ENCODE measurements at regions not wholly inside any gene's neighbourhood (a gene's known extent, or its start where the extent isn't known, plus 50 kb on each side); places are given as distances from the start of the nearest gene placed in this dataset.
"Not testable (repeated sequence)": the region's sequence is repeated elsewhere in the genome, so short reads cannot be mapped to it uniquely, and the experiment has no call there.

DNA sequence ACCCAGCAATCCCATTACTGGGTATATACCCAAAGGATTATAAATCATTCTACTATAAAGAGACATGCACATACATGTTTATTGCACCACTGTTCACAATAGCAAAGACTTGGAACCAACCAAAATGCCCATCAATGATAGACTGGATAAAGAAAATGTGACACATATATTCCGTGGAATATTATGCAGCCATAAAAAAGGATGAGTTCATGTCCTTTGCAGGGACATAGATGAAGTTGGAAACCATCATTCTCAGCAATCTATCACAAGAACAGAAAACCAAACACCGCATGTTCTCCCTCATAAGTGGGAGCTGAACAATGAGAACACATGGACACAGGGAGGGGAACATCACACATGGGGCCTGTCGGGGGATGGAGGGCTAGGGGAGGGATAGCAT is 113.2 kb upstream of the PRSS1 start:
- DNase-seq, result not testable (repeated sequence)

DNA sequence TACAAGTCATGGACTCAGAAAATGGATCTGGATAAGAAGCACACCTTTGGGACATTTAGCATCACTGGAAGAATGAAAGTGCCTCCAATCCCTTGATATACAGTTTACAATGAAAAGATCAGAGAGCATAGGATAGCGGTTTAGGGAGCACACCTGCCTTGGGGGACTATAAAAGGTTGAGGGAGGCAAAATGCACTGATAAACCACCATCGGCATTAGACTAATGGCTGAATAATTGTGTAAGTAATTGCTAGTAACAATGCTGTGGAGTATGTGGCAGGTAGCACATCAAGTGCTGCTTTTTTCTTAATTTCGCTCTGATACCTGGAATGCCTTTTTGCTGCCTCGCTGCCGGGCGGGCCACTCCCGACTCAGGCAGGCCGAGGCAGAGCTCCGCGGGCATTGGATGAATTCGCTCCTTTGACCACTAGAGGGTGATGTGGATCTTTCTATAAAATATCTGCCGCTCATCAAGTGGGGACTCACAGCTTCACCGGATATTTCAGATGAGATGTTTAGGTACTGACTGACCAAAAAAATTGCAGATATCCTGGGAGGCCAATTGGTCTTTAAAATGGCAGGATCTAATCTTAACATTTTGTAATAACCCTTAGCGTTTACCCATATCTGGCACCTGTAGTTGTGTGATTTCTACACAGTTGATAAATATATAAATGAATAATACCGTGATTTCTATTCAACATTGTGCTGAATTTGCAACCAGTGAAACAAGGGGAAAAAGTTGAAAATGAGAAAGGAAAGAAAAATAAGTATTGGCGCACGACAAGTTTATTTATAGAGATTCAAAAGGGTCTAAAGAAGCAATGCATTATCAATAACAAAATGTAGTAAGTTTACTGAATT is 116.8 kb upstream of the PRSS1 start:
- DNase-seq, result no peak

DNA sequence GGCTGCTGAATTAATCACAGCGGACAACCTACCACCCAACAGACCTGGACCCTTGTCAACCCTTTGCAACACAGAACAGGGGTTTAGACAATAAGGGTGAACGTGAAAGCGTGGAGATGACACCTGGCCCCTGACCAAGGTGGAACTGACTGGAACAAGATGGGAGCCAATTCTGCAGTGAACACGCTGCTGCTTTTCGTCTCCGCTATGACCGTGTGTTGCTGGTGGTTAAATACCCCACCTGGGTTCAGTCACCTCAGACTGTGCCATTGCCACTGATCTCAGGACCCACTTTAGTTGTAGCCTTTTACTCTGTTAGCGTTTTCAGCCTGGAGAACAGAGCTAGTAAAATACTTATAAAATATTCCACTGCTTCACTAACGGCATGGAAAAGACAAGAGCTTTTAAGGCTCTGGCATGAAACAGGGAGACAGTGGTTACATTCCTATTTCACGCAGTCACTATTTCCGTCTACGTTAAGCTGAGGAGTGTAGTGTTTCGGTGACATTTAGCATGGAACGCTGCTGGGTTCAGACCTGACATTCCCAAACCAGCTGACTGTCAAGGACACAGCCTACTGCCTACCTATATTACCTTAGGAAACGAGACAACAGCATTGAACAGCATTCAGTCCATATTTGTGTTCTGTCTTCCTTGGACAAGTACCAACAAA is 119.5 kb upstream of the PRSS1 start:
- no peak for DNase-seq

DNA sequence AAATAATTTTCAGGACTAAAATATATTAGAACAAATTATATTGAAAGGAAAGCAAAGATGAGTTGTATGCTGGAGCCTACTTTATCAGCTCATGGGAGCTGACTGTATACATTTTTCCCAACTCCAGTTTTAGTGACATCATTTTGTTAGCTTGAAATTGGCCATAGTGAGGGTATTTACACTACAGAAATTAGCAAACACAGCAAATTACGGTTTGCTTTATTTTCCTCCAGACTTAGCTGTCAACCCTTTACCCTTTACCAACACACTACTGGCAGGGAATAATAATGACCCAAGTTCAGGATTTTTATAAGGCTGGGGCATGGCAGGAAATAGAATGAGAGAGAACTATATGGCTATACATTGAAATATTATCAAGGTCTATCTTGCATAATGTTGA is 120.3 kb upstream of the PRSS1 start:
- DNase-seq, result no peak

DNA sequence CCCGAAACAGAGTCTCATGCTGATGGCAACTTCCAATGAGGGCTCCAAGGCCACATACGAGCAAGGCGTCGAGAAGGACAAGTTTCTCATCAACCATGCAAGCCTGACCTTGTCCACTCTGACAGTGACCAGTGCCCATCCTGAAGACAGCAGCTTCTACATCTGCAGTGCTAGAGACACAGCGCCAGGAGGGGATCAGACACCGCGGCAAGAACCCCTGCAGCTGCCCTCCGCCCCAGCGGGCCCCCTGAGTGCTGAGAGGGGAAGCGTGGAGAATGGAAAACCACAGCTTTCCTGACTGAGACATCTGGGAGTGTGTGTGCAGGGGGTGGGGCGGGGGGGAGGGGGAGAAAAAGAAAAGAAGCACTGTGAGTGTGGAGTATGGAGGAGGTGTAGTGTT is 122.0 kb upstream of the PRSS1 start:
- not testable (repeated sequence) for DNase-seq

DNA sequence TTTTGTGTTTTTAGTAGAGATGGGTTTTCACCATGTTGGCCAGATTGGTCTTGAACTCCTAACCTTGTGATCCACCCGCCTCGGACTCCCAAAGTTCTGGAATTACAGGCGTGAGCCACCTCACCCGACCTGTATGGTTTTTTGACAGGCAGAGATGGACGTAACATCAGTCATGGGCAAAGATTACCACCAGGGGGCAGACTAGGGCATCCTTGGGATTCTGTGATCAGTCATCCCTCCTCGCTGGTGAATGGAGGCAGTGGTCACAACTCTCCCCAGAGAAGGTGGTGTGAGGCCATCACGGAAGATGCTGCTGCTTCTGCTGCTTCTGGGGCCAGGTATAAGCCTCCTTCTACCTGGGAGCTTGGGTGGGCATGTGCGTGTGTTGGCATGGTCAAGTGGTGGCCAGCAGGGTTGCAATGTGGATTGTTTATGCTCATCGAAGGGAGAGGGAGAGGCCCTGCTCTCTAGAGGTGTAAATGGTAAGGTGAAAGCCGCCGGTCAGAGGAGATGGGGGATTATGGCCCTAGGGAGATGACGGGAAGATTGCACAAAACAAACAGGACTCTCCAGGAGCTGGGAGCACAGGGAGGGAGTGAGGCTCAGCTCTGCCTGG is 122.7 kb upstream of the PRSS1 start:
- DNase-seq, result no peak

DNA sequence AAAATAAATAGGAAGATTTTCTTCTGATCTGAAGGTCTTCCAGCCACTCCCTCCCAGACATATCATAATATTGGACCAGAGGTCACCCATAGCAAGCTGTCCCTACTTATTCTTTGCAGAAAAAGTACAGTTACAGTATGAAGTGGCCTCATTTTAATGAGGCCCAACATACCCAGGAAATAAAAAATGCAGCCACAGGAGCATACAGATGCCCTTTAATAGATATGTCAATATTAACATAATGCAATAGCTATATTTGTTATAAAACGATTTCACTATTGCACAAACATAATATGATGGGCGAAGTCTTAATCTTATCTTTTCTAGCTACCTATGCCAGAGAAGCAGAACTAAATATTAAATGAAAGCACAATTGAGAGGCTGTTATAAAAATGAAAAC is 124.1 kb upstream of the PRSS1 start:
- not testable (repeated sequence) for DNase-seq

DNA sequence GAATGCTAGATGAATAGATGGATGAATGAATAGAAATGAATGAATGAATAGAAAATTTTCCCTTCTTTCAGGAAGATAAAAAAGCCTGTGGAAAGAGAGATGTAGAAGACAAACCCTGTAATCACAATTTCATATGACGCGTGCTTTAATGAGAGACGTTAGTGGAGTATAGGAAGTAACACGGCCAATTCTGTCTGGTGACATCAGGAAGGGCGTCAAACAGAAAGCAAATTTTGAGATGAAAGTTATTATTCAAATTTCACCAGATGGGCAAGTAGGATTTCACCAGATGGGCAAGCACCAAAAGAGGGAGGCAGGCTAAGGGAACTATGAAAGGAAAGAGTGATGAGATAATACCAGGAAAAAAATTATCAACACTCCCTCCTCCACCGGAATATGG is 128.9 kb upstream of the PRSS1 start:
- no peak for DNase-seq

DNA sequence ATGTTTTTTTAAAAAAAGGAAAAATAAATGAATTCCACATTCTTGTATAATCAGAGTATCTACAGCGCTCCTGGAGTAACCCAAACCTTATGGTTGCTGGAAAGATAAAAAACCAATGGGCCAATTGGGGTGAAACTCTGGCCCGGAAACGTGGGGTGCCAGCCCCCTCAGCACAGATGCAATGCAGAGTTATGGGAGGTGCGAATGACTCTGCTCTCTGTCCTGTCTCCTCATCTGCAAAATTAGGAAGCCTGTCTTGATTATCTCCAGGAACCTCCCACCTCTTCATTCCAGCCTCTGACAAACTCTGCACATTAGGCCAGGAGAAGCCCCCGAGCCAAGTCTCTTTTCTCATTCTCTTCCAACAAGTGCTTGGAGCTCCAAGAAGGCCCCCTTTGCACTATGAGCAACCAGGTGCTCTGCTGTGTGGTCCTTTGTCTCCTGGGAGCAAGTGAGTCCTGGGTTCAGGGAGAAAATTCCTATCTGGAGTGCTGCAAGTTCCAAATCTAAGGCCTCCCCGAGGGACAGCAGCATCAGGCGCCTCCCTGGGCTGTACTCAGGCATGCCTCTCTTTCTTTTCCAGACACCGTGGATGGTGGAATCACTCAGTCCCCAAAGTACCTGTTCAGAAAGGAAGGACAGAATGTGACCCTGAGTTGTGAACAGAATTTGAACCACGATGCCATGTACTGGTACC is 130.5 kb upstream of the PRSS1 start:
- no peak for DNase-seq

DNA sequence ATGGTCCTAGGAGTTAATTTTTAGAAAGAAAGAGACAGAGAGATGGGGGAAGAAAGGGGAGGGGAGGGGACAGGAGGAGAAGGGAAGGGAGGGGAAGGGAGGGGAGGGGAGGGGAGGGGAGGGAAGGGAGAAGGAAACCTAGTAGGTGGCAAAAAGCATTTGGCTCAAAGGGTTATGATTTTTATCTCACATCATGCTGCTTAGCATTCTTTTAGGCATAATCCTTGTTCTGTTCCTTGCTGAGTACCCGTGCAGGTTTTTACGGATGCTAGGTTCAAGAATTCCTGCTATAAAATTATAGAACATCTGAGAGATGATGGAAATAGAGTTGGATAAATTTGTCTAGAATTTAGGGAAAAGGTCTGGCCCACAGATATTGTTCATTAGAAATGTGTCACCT is 132.4 kb upstream of the PRSS1 start:
- no peak for DNase-seq

DNA sequence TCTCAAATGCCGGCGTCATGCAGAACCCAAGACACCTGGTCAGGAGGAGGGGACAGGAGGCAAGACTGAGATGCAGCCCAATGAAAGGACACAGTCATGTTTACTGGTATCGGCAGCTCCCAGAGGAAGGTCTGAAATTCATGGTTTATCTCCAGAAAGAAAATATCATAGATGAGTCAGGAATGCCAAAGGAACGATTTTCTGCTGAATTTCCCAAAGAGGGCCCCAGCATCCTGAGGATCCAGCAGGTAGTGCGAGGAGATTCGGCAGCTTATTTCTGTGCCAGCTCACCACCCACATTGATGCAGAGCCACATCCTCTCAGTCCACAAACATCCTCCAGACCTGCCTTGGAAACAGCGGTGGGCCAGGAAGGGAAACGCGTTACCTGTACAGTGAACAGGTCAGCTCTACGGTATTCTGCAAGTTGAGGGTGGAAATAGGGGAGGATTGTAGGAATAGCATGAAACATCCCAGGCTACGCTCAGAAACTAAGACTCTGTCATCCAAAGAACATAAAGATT is 133.1 kb upstream of the PRSS1 start:
- DNase-seq, result no peak

DNA sequence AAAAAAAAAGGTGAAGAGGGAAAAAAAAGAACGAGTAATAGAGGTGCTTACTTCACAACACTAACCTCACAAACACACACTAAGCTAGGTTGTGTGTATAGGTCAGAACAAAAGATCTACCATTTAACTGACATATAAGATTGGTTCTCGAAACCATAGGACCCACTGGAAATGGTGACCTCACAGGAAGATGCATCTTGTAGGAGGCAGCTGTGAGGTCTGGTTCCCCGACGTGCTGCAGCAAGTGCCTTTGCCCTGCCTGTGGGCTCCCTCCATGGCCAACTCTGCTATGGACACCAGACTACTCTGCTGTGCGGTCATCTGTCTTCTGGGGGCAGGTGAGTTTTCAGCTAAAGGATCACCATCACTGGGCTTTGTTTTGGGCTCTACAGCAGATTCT is 133.8 kb upstream of the PRSS1 start:
- no peak for DNase-seq

DNA sequence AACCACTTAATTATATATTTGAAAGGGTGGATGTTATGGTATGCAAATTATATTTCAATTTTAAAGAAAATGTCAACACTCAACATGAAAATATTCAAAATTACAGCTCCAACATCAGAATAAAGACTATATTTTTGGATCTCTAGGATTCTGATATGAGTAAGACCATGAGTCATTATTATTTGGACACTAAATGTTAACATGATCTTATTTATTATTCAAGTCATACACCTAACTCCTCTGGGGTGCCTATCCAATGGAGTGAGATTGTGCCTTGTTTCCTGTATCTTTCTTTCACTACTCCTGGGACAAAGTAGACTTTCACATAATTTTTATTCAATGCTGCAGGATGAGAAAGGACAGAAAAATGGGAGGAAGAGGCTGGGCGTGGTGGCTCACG is 135.2 kb upstream of the PRSS1 start:
- no peak for DNase-seq

DNA sequence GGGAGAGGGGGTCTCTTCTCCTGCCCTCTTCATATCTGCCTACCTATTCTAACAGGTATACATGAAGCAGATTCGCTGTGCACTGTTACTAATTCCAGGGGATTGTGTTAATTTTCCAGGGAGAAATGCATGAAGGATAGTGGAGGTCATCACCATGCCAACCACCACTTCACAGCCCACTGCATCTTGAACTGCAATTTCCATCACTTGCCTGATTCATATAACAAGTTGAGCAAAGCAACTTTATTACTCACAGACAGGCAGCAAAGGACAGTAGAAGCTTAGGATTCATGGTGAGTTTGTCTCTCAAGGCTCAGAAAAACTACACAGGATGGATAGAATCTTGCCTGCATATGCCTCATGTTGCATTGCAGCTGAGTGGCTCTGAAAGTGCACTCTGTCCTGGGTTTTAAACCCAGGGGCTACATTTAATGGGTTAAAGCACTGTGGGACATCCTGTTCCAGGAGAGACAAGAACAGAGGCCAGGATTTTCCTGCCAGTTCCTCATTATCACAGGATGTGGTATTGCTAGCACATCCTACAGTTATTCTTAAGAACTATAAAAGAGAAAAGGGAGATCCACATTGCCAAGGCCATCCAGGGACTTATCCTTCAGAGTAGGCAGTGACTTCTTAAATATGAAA is 136.9 kb upstream of the PRSS1 start:
- no peak for DNase-seq

DNA sequence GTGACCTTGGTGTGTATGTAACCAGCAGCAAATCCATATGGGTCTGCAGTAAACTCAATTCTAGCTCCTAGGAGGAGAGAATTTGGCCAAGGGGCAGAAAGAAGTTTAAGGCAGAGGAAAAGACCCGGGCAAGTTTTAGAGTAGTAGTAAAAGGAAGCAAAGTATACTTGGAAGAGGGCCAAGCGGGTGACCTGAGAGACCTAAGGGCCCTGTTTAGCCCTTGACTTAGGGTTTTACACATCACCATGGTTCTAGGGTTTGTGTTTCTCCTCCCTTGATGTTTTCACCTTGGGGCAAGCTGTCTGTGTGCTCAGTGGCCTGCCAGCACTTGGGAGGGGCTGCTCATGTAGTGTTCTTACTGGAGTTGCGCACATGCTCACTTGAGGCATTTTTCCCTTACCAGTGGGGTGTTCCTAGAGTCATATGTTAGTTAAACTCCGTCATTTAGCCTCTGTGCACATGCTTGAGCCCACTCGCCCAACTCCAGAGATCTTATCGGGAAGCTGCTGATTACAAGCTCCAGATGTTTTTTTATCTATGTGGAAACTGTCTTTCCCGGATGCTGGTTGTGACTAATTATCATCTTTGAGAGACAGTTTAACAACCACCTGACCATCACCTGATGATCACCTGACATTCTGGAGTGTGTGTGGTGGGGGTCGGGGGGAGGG is 137.6 kb upstream of the PRSS1 start:
- no peak for DNase-seq

DNA sequence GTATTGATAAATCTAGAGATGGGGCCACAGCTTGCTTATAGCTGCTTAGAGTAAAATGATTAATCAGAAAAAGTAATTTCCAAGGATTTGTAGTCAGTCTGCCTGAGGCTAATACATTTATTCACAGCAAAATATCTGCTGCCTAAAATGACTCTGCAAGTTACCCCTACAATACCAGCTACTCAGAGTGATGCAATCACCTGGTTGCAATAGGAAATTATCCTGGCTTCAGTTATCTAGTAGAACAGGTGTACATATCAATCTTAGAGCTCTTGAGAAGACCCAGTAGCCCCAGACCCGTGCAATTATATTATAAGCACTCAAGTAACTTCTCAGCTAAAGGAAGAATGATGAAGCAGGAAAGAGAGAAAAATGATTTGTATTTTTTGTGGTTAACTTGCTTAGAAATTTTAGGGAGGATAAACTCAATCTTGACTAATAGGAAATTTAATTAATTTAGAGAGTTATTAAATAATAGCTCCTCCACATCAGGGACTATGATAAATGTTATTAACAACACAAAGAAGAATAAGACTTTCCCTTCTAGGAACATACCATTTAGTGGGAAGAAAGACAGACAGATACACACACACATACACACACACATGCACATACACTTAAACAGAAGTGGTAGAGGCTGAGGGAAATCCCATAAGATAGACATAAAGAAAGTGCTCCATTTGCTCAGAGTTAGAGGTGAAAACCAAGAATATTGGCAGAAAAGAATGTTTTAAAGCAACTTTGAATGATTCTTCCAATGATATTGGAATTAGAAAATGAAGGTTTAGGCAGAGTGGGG is 140.4 kb upstream of the PRSS1 start:
- DNase-seq, result no peak

DNA sequence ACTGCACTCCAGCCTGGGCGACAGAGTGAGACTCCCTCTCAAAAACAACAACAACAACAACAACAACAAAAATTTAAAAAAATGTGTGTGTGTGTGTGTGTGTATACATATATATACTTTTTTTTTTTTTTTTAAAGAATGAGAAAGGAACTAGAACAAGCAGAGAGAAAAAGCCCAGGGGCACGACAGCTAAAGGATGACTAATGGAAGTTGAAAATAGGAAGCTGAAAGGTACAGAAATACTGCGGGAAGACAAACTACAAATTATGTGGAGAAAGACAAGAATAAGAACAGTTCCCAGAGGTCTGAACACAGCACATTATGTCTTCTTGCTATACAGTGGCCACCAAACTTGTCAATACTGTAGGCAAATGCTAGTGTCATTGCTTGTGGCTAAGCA is 141.9 kb upstream of the PRSS1 start:
- DNase-seq, result no peak

DNA sequence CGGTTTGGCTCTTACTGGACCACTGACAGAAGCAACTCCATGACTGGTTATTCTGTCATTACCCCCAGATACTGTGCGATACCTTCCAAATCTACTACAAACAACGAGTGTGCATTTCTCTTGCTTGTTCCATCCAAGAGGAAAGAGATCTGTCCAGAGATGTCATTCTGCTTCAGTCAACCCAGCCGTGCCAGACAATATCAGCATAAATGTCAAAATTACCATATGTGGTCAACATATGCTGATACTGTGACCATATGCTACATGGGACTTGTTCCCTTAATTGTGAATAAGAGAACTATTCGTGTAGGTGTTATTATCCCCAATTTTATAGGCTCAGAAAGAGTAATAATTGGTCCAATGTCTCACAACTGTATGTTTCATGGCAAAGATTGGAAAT is 143.2 kb upstream of the PRSS1 start:
- DNase-seq, result no peak

DNA sequence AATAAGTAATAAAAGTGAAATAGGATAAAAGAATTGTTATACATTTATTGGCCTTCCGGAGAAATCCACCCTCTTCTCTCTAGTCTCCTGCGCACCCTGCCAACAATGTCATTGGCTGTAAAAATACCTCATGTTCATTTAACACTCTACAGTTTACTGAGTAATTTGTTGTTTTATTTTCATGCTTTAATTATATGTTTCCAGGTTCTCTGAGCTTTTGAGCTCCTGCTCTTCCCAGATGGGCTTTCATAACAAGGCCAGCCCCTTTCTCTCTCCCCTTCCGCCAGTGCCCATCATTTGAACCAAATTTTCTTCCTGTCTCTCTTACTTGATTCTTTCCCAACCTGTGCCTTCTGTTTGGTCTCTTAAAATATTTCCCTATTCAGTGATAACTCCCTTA is 144.6 kb upstream of the PRSS1 start:
- no peak for DNase-seq

DNA sequence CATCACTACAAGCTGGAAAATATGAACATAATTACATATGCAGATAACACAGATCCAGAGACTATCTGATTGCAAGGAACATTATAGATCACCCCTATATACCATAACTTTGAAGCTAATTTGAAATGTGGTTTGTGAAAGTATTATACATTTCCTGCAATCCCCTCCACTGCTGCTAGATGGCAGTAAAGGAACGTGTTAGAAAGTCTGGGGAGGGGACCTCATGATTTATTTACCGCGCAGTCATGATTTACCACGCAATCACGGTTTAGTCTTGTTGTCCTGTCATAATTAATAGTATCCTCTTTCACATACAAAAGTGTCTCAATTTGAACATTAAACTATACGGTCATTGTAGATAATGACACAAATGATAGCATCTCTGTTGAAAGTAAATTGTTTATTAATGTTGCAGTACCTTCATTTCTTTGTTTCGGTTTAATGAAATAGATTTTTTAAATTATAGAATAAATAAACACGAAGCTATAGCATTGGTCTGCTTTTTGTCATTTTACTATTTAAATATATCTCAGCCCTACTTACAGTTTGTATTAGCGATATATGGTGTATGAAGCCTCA is 145.3 kb upstream of the PRSS1 start:
- no peak for DNase-seq

DNA sequence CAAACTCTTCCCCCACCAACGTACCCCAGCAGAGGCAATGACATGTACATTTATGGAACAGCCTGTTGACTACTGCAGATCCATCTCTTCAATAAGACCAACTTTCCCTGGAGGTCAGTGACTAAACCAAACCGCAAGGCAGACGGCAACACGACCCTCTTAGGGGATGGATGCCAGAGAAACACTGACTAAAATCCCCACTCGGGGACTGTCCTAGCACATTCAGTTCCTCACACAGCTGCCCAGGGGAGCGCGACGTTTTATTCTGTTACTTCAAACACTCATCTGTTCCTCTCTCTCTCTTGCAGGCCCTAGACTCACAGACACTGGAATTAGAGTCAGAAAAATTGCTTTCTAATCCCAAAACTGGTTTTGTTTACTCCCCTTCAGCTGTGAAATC is 146.5 kb upstream of the PRSS1 start:
- no peak for DNase-seq
